ENCODE measurements at regions not wholly inside any gene's neighbourhood (a gene's known extent, or its start where the extent isn't known, plus 50 kb on each side); places are given as distances from the start of the nearest gene placed in this dataset.

- no peaks in the 10 kb centered on the region for H3K36me3 ChIP-seq
- H3K27me3 ChIP-seq (replicated peaks in 1 of 7) = no peaks in the 10 kb centered on the region
- no peak overlapping the region for H3K4me3 ChIP-seq
- 47 to 69% (median 65%) methylated on average over 4 of the region's 4 CpGs for WGBS, 5 donors
- no peak overlapping the region for H3K27ac ChIP-seq
- H3K4me1 ChIP-seq = no peaks in the 10 kb centered on the region
- intact Hi-C loops (cut with DNase I; ENCODE audit: low total_unique reads) = no loop called here
- DNase-seq = no peak
- peaks cover 0 to 14% (median 0%) of the 10 kb centered on the region in 8 donors for H3K9me3 ChIP-seq
- TF ChIP-seq POLR2AphosphoS5 (IDR thresholded peaks at IDR 0.05) = no peak
- TF ChIP-seq CTCF (IDR thresholded peaks at IDR 0.05 in 8 of 11, conservative IDR thresholded peaks at IDR 0.05 in 3 of 11) = no peak
- TF ChIP-seq POLR2A (IDR thresholded peaks at IDR 0.05) = no peak
These were observed 1203.3 kb downstream of the UQCRFS1 start for GRCh38 chr19:28009696-28010095.

DNA sequence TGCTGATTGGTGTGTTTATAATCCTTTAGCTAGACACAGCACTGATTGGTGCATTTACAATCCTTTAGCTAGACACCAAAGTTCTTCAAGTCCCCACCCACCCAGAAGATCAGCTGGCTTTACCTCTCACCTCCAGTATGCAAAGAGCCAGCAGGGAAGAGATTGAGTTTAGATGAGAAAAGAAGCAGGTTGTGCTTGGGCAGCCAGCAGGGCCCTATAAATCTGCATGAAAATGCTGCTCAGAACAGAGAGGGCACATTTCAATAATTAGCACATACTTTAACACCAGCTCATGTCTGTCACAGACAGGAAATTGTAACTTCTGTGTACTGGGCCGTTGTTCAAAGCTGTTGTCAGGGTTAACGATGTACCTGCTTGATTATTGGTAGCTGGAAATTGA, 1204.3 kb downstream of the UQCRFS1 start:
- Histone ChIP-seq H3K4me3 (no peak overlapping the region), H3K9me3 (peaks cover 0 to 18% (median 0%) of the 10 kb centered on the region in 8 donors), H3K27me3 (replicated peaks in 1 of 7) (no peaks in the 10 kb centered on the region), H3K27ac (no peak overlapping the region), H3K36me3 (no peaks in the 10 kb centered on the region), H3K4me1 (no peaks in the 10 kb centered on the region)
- intact Hi-C loops (cut with DNase I; ENCODE audit: low total_unique reads) = no loop called here
- no peak for DNase-seq
- WGBS, 5 donors = 48 to 72% (median 61%) methylated on average over 2 of the region's 2 CpGs
- no peak for TF ChIP-seq POLR2AphosphoS5 (IDR thresholded peaks at IDR 0.05)
- no peak for TF ChIP-seq POLR2A (IDR thresholded peaks at IDR 0.05)
- no peak for TF ChIP-seq CTCF (IDR thresholded peaks at IDR 0.05 in 8 of 11, conservative IDR thresholded peaks at IDR 0.05 in 3 of 11)

GRCh38 chr19:28003543-28003942, 1209.4 kb downstream of the UQCRFS1 start:
- no peaks in the 10 kb centered on the region for H3K4me1 ChIP-seq
- no peak for DNase-seq
- no peak overlapping the region for H3K4me3 ChIP-seq
- H3K27me3 ChIP-seq (replicated peaks in 1 of 7) = peaks cover 0 to 4% (median 0%) of the 10 kb centered on the region in 7 donors
- intact Hi-C loops (cut with DNase I; ENCODE audit: low total_unique reads) = no loop called here
- TF ChIP-seq POLR2AphosphoS5 (IDR thresholded peaks at IDR 0.05) = no peak
- TF ChIP-seq POLR2A (IDR thresholded peaks at IDR 0.05) = no peak
- no peak for TF ChIP-seq CTCF (IDR thresholded peaks at IDR 0.05 in 8 of 11, conservative IDR thresholded peaks at IDR 0.05 in 3 of 11)
- WGBS, 5 donors = 76 to 96% (median 92%) methylated on average over 1 of the region's 1 CpG
- no peak overlapping the region for H3K27ac ChIP-seq
- H3K9me3 ChIP-seq = peaks cover 0 to 20% (median 0%) of the 10 kb centered on the region in 8 donors
- no peaks in the 10 kb centered on the region for H3K36me3 ChIP-seq

DNA sequence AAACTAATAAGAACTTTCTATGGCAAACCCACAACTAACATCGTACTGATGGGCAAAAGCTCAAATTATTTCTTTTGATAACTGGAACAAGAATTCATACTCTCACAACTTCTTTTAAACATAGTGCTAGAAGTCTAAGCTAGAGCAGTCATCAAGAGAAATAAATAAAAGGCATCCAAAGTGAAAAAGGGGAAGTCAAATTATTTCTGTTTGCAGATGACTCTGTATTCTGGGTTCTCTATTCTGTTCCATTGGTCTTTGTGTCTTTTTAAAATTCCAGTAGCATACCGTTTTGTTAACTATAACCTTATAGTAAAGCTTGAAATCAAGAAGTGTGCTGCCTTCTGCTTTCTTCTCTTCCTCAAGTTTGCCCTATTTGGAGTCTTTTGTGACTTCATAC, 1215.9 kb downstream of the UQCRFS1 start:
- H3K4me3 ChIP-seq = no peak overlapping the region
- TF ChIP-seq POLR2A (IDR thresholded peaks at IDR 0.05) (no peak), CTCF (IDR thresholded peaks at IDR 0.05 in 8 of 11, conservative IDR thresholded peaks at IDR 0.05 in 3 of 11) (no peak), POLR2AphosphoS5 (IDR thresholded peaks at IDR 0.05) (no peak)
- DNase-seq = no peak
- H3K36me3 ChIP-seq = no peaks in the 10 kb centered on the region
- H3K9me3 ChIP-seq = peaks cover 0 to 4% (median 0%) of the 10 kb centered on the region in 8 donors
- WGBS, 5 donors = 67 to 85% (median 75%) methylated on average over 2 of the region's 2 CpGs
- no peak overlapping the region for H3K27ac ChIP-seq
- intact Hi-C loops (cut with DNase I; ENCODE audit: low total_unique reads) = no loop called here
- no peaks in the 10 kb centered on the region for H3K27me3 ChIP-seq (replicated peaks in 1 of 7)
- H3K4me1 ChIP-seq = no peaks in the 10 kb centered on the region

Measured in spleen (tissue), 11 donors.